ENCODE measurements at regions not wholly inside any gene's neighbourhood (a gene's known extent, or its start where the extent isn't known, plus 50 kb on each side); places are given as distances from the start of the nearest gene placed in this dataset.

DNA sequence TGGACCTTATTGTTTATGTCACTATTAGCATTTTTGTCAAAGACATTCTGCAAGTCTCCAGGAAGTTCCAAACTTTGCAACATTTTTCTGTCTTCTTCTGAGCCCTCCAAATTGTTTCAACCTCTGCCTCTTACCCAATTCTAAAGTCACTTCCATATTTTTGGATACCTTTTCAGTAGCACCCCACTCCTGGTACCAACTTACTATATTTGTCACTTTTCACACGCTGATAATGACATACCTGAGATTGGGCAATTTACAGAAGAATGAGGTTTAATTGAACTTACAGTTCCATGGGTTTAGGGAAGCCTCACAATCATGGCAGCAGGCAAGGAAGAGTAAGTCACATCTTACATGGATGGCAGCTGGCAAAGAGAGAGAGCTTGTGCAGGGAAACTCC is 1206.5 kb upstream of the EPHA6 start:
- TF ChIP-seq, protein P1, sequence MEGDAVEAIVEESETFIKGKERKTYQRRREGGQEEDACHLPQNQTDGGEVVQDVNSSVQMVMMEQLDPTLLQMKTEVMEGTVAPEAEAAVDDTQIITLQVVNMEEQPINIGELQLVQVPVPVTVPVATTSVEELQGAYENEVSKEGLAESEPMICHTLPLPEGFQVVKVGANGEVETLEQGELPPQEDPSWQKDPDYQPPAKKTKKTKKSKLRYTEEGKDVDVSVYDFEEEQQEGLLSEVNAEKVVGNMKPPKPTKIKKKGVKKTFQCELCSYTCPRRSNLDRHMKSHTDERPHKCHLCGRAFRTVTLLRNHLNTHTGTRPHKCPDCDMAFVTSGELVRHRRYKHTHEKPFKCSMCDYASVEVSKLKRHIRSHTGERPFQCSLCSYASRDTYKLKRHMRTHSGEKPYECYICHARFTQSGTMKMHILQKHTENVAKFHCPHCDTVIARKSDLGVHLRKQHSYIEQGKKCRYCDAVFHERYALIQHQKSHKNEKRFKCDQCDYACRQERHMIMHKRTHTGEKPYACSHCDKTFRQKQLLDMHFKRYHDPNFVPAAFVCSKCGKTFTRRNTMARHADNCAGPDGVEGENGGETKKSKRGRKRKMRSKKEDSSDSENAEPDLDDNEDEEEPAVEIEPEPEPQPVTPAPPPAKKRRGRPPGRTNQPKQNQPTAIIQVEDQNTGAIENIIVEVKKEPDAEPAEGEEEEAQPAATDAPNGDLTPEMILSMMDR (conservative IDR thresholded peaks at IDR 0.05) = no peak
- no peak for TF ChIP-seq ZFX (IDR thresholded peaks at IDR 0.05)

All from C4-2B (cell line).